HG03095 (cell line): ENCODE measurements at regions not wholly inside any gene's neighbourhood (a gene's known extent, or its start where the extent isn't known, plus 50 kb on each side); places are given as distances from the start of the nearest gene placed in this dataset.
"Not testable (repeated sequence)": the region's sequence is repeated elsewhere in the genome, so short reads cannot be mapped to it uniquely, and the experiment has no call there.

Experiments
- ATAC-seq: cut with Tn5 transposase; IDR thresholded peaks from one replicate; pipeline ENCODE4 v1.9.1; 2021; ENCODE audit warnings: moderate library complexity; ENCODE audit not compliant: unreplicated experiment

DNA sequence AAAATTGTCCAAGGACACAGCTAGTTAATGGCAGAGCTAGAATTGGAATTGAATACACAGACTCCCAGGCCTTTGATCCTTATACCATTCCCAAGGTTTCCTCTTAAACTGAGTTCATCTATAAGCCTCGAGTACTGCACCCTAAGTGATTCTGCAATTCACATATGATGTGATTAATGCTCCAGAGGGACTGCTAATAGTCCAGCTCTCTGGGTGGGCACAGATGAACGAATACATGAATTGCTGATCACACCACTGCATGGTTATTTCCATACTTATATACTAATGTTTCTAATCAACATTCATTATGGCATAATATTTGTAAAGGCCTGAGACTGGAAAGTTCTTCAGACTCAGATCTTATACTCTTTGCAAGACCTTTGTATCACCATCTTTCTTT, 101.8 kb downstream of the NUFIP1 start:
- ATAC-seq: no peak

GRCh38 chr13:44884076-44884729, 105.1 kb downstream of the NUFIP1 start:
- no peak for ATAC-seq

DNA sequence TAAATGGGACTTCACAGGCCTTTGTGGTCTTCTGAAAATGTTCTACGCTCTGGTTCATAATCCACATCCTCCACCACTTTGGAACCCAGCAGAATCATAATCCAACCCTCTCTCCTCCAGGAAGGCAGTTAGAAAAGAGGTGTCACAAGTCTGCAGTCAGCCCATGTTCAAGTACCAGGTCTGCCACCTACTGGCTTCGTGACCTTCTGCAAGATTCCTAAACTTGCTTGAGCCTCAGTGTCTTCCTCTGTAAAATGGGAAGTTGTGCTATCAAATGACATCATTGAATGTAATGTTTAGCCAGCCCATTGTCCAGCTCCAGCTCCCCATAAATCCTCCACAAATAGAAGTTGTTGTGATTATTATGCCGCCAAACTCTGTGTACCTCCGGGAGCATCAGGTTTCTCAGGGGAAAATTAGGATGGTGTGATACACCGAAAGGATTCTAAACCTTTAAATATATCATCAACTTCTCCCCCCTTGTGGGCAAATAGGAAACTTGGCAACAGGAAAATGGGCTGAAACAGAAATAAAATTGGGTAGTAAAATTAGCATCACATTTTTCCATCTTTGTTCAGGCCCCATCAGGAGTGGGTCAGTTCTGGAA, 109.7 kb downstream of the NUFIP1 start:
- no peak for ATAC-seq

- ATAC-seq: no peak
Measured at GRCh38 chr13:44876782-44877324, 112.4 kb downstream of the NUFIP1 start.

- ATAC-seq: no peak
Measured at GRCh38 chr13:44874886-44875630, 114.2 kb downstream of the NUFIP1 start.

- ATAC-seq: no peak
Measured at GRCh38 chr13:44874176-44874575, 115.1 kb downstream of the NUFIP1 start.

- no peak for ATAC-seq
Measured at GRCh38 chr13:44873461-44873860, 115.8 kb downstream of the NUFIP1 start.

DNA sequence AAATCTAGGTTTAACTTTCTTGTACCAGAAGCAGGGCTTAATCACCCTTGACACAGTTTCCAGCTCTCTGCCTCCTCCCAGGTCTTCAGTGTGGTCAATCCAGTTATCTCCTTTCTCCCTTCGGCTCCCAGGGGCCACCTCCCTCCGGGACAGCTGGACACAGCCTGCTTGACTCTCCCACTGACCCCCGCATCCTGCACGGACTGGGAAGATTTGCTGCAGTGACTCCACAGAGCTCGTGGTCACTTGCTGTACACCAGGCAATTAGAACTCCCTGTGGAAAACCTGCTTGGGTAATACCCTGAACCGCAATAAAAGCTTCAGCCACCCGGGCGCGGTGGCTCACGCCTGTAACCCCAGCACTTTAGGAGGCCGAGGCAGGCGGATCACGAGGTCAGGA, 116.5 kb downstream of the NUFIP1 start:
- no peak for ATAC-seq

DNA sequence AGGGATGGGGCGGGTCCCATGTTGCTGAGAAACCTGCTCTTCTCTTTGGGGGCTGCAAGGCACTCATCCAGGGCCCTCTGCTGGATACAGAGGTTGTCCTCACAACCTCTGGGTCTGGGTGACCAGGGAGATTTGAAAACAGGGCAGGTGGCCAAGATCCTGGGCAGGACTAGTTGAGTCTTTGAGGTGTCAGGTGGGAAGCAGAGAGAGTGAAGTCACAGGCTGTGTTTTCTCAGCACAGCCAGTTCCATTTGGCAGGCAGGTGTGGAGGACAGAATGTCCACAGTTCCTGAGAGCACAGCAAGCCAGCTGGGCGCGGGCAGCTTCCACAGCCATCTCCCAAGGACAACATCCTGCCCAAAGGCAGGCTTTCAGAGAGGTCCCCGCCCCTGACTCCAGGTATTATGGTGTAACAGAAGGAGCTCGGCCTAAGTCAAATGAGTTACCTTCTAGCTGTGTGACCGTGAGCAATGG, 118.8 kb downstream of the NUFIP1 start:
- no peak for ATAC-seq

DNA sequence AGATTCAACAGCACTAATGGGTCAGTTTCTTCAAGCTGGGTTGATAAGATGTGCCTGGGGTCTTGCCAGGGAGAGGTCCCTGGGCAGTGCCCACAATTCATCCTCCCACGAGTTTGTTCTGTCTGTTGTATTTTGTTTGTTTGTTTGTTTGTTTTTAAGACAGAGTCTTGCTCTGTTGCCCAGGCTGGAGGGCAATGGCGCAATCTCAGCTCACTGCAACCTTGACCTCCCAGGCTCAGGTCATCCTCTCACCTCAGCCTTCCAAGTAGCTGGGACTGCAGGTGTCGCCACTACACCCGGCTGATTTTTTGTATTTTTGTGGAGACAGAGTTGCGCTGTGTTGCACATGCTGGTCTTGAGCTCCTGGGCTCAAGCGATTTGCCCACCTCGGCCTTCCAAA, 120.1 kb downstream of the NUFIP1 start:
- no peak for ATAC-seq

GRCh38 chr13:44868397-44868796, 120.9 kb downstream of the NUFIP1 start:
- ATAC-seq: peak; percentile 83

- ATAC-seq: no peak
Measured at GRCh38 chr13:44867825-44868224, 121.4 kb downstream of the NUFIP1 start.

GRCh38 chr13:44866411-44866911, 122.8 kb downstream of the NUFIP1 start:
- ATAC-seq: no peak

DNA sequence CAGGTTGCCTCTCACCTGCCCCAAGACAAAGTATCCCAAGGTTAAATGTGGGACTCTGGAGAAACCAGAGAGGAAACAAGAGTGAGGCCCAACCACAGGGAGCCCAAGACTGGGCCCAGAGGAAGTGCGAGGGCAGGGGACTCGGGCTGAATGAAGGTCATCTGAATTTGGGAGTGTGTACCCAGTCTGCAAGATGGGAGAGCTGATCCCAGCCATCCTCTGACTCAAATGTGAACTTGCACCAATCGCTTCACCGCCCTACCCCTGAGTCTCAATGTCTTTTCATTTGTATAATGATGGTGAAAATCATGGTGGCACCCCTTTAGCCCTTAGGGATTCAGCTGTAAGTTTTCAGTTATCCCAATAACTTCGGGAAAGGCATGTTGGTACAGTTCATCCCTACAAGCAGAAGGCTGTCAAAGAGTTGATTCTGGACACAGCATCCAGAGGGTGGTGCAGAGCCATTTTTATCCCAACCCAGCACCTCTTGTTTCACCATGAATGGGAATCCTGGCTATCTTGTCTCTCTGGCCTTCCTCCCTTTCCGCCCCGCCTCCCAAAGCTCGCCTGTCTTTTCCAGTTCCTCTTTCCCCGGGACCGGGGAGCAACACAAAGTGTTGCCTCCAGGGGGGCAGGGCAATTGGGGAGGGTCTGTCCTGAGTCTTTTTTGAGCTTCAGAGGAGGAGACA, 123.4 kb downstream of the NUFIP1 start:
- no peak for ATAC-seq

DNA sequence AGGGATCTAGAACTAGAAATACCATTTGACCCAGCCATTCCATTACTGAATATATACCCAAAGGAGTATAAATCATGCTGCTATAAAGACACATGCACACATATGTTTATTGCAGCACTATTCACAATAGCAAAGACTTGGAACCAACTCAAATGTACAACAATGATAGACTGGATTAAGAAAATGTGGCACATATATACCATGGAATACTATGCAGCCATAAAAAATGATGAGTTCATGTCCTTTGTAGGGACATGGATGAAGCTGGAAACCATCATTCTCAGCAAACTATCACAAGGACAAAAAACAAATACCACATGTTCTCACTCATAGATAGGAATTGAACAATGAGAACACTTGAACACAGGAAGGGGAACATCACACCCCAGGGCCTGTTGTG, 125.6 kb downstream of the NUFIP1 start:
- ATAC-seq: not testable (repeated sequence)

GRCh38 chr13:44860454-44860853, 128.8 kb downstream of the NUFIP1 start:
- no peak for ATAC-seq

DNA sequence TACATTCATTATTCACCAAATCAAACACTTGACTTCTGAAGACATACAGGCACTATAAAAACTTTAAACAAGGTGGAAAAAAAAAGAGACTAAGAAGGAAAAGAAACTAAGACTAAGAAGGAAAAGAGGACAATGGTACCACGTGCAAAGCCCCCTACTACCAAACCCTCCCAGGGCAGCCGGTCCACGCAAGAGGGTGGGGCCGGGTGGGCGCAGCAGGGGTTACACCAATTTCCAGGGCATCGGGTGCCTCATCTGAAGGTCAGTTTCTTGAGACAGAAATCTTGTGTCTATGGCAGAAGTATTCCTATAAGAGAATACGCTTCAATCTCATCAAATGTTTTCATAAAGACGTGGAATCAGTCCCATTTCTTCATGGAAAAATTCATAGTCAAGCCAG, 131.5 kb downstream of the NUFIP1 start:
- ATAC-seq: no peak

- no peak for ATAC-seq
Measured at GRCh38 chr13:44857061-44857460, 132.2 kb downstream of the NUFIP1 start.

DNA sequence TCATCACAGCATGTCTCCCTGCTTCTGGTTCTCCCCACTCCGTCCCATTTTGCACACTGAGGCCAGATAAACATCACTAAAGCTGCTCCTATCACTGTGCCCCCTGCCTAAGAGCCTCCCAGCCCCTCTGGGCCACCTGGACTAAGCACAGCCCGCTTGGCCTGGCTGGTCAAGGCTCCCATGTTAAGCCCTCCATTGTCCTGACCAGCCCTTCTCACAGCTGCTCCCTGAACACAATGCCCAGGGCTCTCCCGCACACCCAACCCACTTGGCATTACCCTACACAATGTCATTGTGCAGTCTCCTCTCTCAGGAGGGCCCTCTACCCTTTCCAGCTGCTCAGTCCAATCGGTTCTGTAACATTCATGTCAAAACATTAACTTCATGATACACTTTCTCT, 133.4 kb downstream of the NUFIP1 start:
- no peak for ATAC-seq

GRCh38 chr13:44854313-44855060, 134.8 kb downstream of the NUFIP1 start:
- no peak for ATAC-seq
